ENCODE measurements at regions not wholly inside any gene's neighbourhood (a gene's known extent, or its start where the extent isn't known, plus 50 kb on each side); places are given as distances from the start of the nearest gene placed in this dataset.
"Not testable (repeated sequence)": the region's sequence is repeated elsewhere in the genome, so short reads cannot be mapped to it uniquely, and the experiment has no call there.

- no peak for DNase-seq (ENCODE audit: low spot score)
These were observed 782.8 kb upstream of the NUDT12 start for GRCh38 chr5:104345222-104346016.

- no peak for DNase-seq (ENCODE audit: low spot score)
These were observed 782.2 kb upstream of the NUDT12 start for GRCh38 chr5:104344809-104345208.

GRCh38 chr5:104327801-104328200 lies 765.2 kb upstream of the NUDT12 start:
- no peak for DNase-seq (ENCODE audit: low spot score)

- DNase-seq (ENCODE audit: low spot score), result no peak
These were observed 764.4 kb upstream of the NUDT12 start for GRCh38 chr5:104326966-104327365.

- no peak for DNase-seq (ENCODE audit: low spot score)
These were observed 762.8 kb upstream of the NUDT12 start for GRCh38 chr5:104325356-104325755.

- not testable (repeated sequence) for DNase-seq (ENCODE audit: low spot score)
These were observed 754.1 kb upstream of the NUDT12 start for GRCh38 chr5:104316676-104317075.

GRCh38 chr5:104312481-104312880 lies 749.9 kb upstream of the NUDT12 start:
- no peak for DNase-seq (ENCODE audit: low spot score)

GRCh38 chr5:104305602-104306001 lies 743.0 kb upstream of the NUDT12 start:
- no peak for DNase-seq (ENCODE audit: low spot score)

- DNase-seq (ENCODE audit: low spot score), result no peak
These were observed 737.6 kb upstream of the NUDT12 start for GRCh38 chr5:104299998-104300706.

- DNase-seq (ENCODE audit: low spot score), result no peak
These were observed 735.9 kb upstream of the NUDT12 start for GRCh38 chr5:104298518-104298917.

GRCh38 chr5:104297076-104297475 lies 734.5 kb upstream of the NUDT12 start:
- DNase-seq (ENCODE audit: low spot score), result no peak

GRCh38 chr5:104295991-104296390 lies 733.4 kb upstream of the NUDT12 start:
- no peak for DNase-seq (ENCODE audit: low spot score)

- DNase-seq (ENCODE audit: low spot score), result no peak
These were observed 720.5 kb upstream of the NUDT12 start for GRCh38 chr5:104283136-104283535.

- no peak for DNase-seq (ENCODE audit: low spot score)
These were observed 711.1 kb upstream of the NUDT12 start for GRCh38 chr5:104273725-104274124.

GRCh38 chr5:104267320-104268015 lies 704.9 kb upstream of the NUDT12 start:
- DNase-seq (ENCODE audit: low spot score), result no peak

GRCh38 chr5:104266161-104266560 lies 703.6 kb upstream of the NUDT12 start:
- no peak for DNase-seq (ENCODE audit: low spot score)

GRCh38 chr5:104265531-104266140 lies 703.0 kb upstream of the NUDT12 start:
- DNase-seq (ENCODE audit: low spot score), result no peak

- DNase-seq (ENCODE audit: low spot score), result no peak
These were observed 684.7 kb upstream of the NUDT12 start for GRCh38 chr5:104247260-104247659.

- DNase-seq (ENCODE audit: low spot score), result no peak
These were observed 678.5 kb upstream of the NUDT12 start for GRCh38 chr5:104241046-104241445.

- no peak for DNase-seq (ENCODE audit: low spot score)
These were observed 675.0 kb upstream of the NUDT12 start for GRCh38 chr5:104237586-104237985.

GRCh38 chr5:104223885-104224773 lies 661.5 kb upstream of the NUDT12 start:
- no peak for DNase-seq (ENCODE audit: low spot score)
